DOHH2 (cell line): ENCODE measurements at regions not wholly inside any gene's neighbourhood (a gene's known extent, or its start where the extent isn't known, plus 50 kb on each side); places are given as distances from the start of the nearest gene placed in this dataset.

Experiments
- H3F3A ChIP-seq: fragments of 200-600 bp; sonication (generic), shearing (Covaris generic); 2 replicates; pipeline ENCODE4 v1.6.0; 2016; ENCODE audit warnings: antibody characterized with exemption, mild to moderate bottlenecking; ENCODE audit not compliant: control insufficient read depth, insufficient read depth
- H3K27ac ChIP-seq: fragments of 200-600 bp; sonication (generic); 2 replicates; pipeline ENCODE4 v1.5.1; 2014; ENCODE audit warnings: low read depth, mild to moderate bottlenecking, low read length, moderate library complexity
- H3K27me3 ChIP-seq: fragments of 200-600 bp; sonication (generic); 2 replicates; pipeline ENCODE4 v1.6.1; 2014; ENCODE audit warnings: mild to moderate bottlenecking, low read length, mixed read lengths; ENCODE audit not compliant: control insufficient read depth
- H3K36me3 ChIP-seq: fragments of 200-600 bp; sonication (generic); 2 replicates; pipeline ENCODE4 v1.6.1; 2014; ENCODE audit warnings: mild to moderate bottlenecking, low read length, moderate library complexity, mixed read lengths; ENCODE audit not compliant: control insufficient read depth
- H3K4me1 ChIP-seq: fragments of 200-600 bp; sonication (generic); 2 replicates; pipeline ENCODE4 v1.6.1; 2014; ENCODE audit warnings: mild to moderate bottlenecking, low read length, mixed read lengths; ENCODE audit not compliant: control insufficient read depth
- H3K4me2 ChIP-seq: fragments of 200-600 bp; sonication (generic); 2 replicates; pipeline ENCODE4 v1.6.0; 2014; ENCODE audit warnings: mild to moderate bottlenecking, low read length, moderate library complexity
- H3K4me3 ChIP-seq: fragments of 200-600 bp; sonication (generic); 2 replicates; pipeline ENCODE4 v1.5.1; 2014; ENCODE audit warnings: mild to moderate bottlenecking, low read length, mixed read lengths
- H3K79me2 ChIP-seq: fragments of 200-600 bp; sonication (generic); 2 replicates; pipeline ENCODE4 v1.6.1; 2014; ENCODE audit warnings: mild to moderate bottlenecking, low read length, mixed read lengths; ENCODE audit not compliant: control insufficient read depth
- H3K9me2 ChIP-seq: fragments of 200-600 bp; sonication (generic); replicated peaks from 2 replicates; pipeline ENCODE4 v1.6.1; 2014; ENCODE audit warnings: mild to moderate bottlenecking, low read length, mixed read lengths; ENCODE audit not compliant: control insufficient read depth
- H3K9me3 ChIP-seq: fragments of 200-600 bp; sonication (generic); 2 replicates; pipeline ENCODE4 v1.6.1; 2014; ENCODE audit warnings: antibody characterized with exemption, low read length, mixed read lengths; ENCODE audit not compliant: control insufficient read depth, insufficient read depth
- H4K20me1 ChIP-seq: fragments of 200-600 bp; sonication (generic); 2 replicates; pipeline ENCODE4 v1.6.0; 2014; ENCODE audit warnings: low read depth, mild to moderate bottlenecking, antibody characterized with exemption, low read length, moderate library complexity; ENCODE audit not compliant: control insufficient read depth, insufficient read depth
- CTCF ChIP-seq: fragments of 200-600 bp; sonication (generic); IDR thresholded peaks from one replicate; pipeline ENCODE4 v1.5.1; 2014; ENCODE audit warnings: antibody characterized with exemption, mild to moderate bottlenecking, low read depth, low read length; ENCODE audit not compliant: poor library complexity, severe bottlenecking
- EZH2phosphoT487 ChIP-seq: fragments of 200-600 bp; sonication (generic); IDR thresholded peaks from 2 replicates; pipeline ENCODE4 v1.6.1; 2017; ENCODE audit warnings: borderline replicate concordance, mild to moderate bottlenecking, antibody characterized with exemption, low read length, moderate library complexity, mixed read lengths

GRCh38 chr1:73623946-73624345, 574.0 kb downstream of the LRRIQ3 start:
- H3K79me2 ChIP-seq = no peaks in the 10 kb centered on the region
- H3K36me3 ChIP-seq = no peaks in the 10 kb centered on the region
- H3K4me3 ChIP-seq = no peak overlapping the region
- no peak overlapping the region for H3K4me2 ChIP-seq
- no peaks in the 10 kb centered on the region for H3K9me3 ChIP-seq
- TF ChIP-seq CTCF = no peak
- no peak for TF ChIP-seq EZH2phosphoT487
- no peaks in the 10 kb centered on the region for H3F3A ChIP-seq
- no peaks in the 10 kb centered on the region for H3K9me2 ChIP-seq
- H4K20me1 ChIP-seq = no peaks in the 10 kb centered on the region
- no peaks in the 10 kb centered on the region for H3K27me3 ChIP-seq
- no peaks in the 10 kb centered on the region for H3K4me1 ChIP-seq
- no peak overlapping the region for H3K27ac ChIP-seq

GRCh38 chr1:73617145-73617544, 580.8 kb downstream of the LRRIQ3 start:
- Histone ChIP-seq H3K36me3 (no peaks in the 10 kb centered on the region), H3F3A (no peaks in the 10 kb centered on the region), H3K79me2 (no peaks in the 10 kb centered on the region), H3K27ac (no peak overlapping the region), H3K9me3 (no peaks in the 10 kb centered on the region), H3K4me1 (no peaks in the 10 kb centered on the region), H3K4me3 (no peak overlapping the region), H3K27me3 (no peaks in the 10 kb centered on the region), H4K20me1 (no peaks in the 10 kb centered on the region), H3K9me2 (no peaks in the 10 kb centered on the region), H3K4me2 (no peak overlapping the region)
- TF ChIP-seq EZH2phosphoT487 = no peak
- no peak for TF ChIP-seq CTCF

- no peak overlapping the region for H3K4me3 ChIP-seq
- H3K9me3 ChIP-seq = no peaks in the 10 kb centered on the region
- H3K27me3 ChIP-seq = no peaks in the 10 kb centered on the region
- no peaks in the 10 kb centered on the region for H3K79me2 ChIP-seq
- H3K27ac ChIP-seq = no peak overlapping the region
- TF ChIP-seq EZH2phosphoT487 = no peak
- no peak for TF ChIP-seq CTCF
- no peaks in the 10 kb centered on the region for H3K4me1 ChIP-seq
- H3K9me2 ChIP-seq = no peaks in the 10 kb centered on the region
- no peaks in the 10 kb centered on the region for H4K20me1 ChIP-seq
- no peak overlapping the region for H3K4me2 ChIP-seq
- H3F3A ChIP-seq = no peaks in the 10 kb centered on the region
- H3K36me3 ChIP-seq = no peaks in the 10 kb centered on the region
Observed at GRCh38 chr1:73611681-73612080, 586.3 kb downstream of the LRRIQ3 start.

- no peak overlapping the region for H3K4me3 ChIP-seq
- TF ChIP-seq CTCF = no peak
- H3K4me2 ChIP-seq = no peak overlapping the region
- H3K9me2 ChIP-seq = no peaks in the 10 kb centered on the region
- H4K20me1 ChIP-seq = no peaks in the 10 kb centered on the region
- no peaks in the 10 kb centered on the region for H3K4me1 ChIP-seq
- H3K79me2 ChIP-seq = no peaks in the 10 kb centered on the region
- H3K9me3 ChIP-seq = no peaks in the 10 kb centered on the region
- H3F3A ChIP-seq = no peaks in the 10 kb centered on the region
- no peaks in the 10 kb centered on the region for H3K27me3 ChIP-seq
- H3K27ac ChIP-seq = no peak overlapping the region
- no peaks in the 10 kb centered on the region for H3K36me3 ChIP-seq
Observed at GRCh38 chr1:73604739-73605138, 593.2 kb downstream of the LRRIQ3 start.
